HepG2 (cell line): ENCODE measurements at regions not wholly inside any gene's neighbourhood (a gene's known extent, or its start where the extent isn't known, plus 50 kb on each side); places are given as distances from the start of the nearest gene placed in this dataset.

Experiments
- ATAC-seq: fragments of 200-7000 bp; cut with Tn5 transposase; 3 replicates; pipeline ENCODE4 v1.9.1; 2020; ENCODE audit warnings: mild to moderate bottlenecking, moderate library complexity
- BruUV-seq: library from RNA; stranded (reverse); fragments of 400-500 nt; replicated peaks from 2 replicates; lab custom pipeline; 2021; lab: Mats Ljungman, UMichigan
- CTCF ChIA-PET: fragments of 300-600 bp; formaldehyde crosslinking; extraction: SDS; loops from one replicate; lab custom pipeline; 2021; ENCODE audit warnings: low total read pairs, inconsistent platforms, low intra/inter-chr PET ratio; lab: Yijun Ruan, JAX
- POLR2A ChIA-PET: fragments of 350-600 bp; sonication (Branson Sonifier 250); formaldehyde crosslinking; loops from one replicate; lab custom pipeline; 2020; ENCODE audit warnings: antibody characterized with exemption, inconsistent platforms; lab: Yijun Ruan, JAX
- DNase-seq: peaks from one replicate; pipeline ENCODE4 v3.0.0-alpha.2; 2015; ENCODE audit warnings: low spot score
- FAIRE-seq: peaks from 3 replicates; lab custom pipeline; 2011; peaks lifted over from hg19 to GRCh38; lab: Jason Lieb, UNC
- H2AFZ ChIP-seq: one replicate; pipeline ENCODE4 v1.6.1; 2011; ENCODE audit warnings: low read length, inconsistent platforms
- H3K27ac ChIP-seq: fragments of 300-600 bp; 3 replicates; pipeline ENCODE4 v1.8.0; 2011; ENCODE audit warnings: mixed run types, mild to moderate bottlenecking, mixed read lengths, low read length, inconsistent platforms; ENCODE audit not compliant: insufficient read depth; ENCODE audit errors: extremely low read length
- H3K27me3 ChIP-seq, 2 experiments: fragments of 200-600 bp in 1 of 2; 2 replicates in 1 of 2; 3 replicates in 1 of 2; pipeline versions ENCODE4 v1.6.0 to v1.8.0; 2011; ENCODE audit warnings: low read length in 2 of 2, mild to moderate bottlenecking in 2 of 2, moderate library complexity in 2 of 2, inconsistent platforms in 1 of 2; ENCODE audit not compliant: insufficient read depth in 2 of 2, control insufficient read depth in 1 of 2
- H3K36me3 ChIP-seq, 2 experiments: fragments of 200-600 bp in 1 of 2; replicated peaks in 1 of 2; 2 replicates in 1 of 2; 3 replicates in 1 of 2; pipeline versions ENCODE4 v1.5.1 to v1.8.0; 2011; ENCODE audit warnings: low read length in 2 of 2, inconsistent platforms in 1 of 2; ENCODE audit not compliant: insufficient read depth in 2 of 2, control insufficient read depth in 1 of 2
- H3K4me1 ChIP-seq: 2 replicates; pipeline ENCODE4 v1.5.1; 2012; ENCODE audit warnings: low read length, inconsistent platforms; ENCODE audit not compliant: insufficient read depth
- H3K4me2 ChIP-seq: 2 replicates; pipeline ENCODE4 v1.6.0; 2011; ENCODE audit warnings: low read depth, low read length, inconsistent platforms
- H3K4me3 ChIP-seq, 3 experiments: fragments of 200-600 bp in 1 of 3; sonication (generic), shearing (Covaris generic) in 1 of 3; replicated peaks in 1 of 3; 2 replicates each; pipeline ENCODE4 v1.5.1; 2011 to 2016; ENCODE audit warnings: low read length in 3 of 3, inconsistent platforms in 2 of 3, low read depth in 2 of 3, mild to moderate bottlenecking in 2 of 3, control low read depth in 1 of 3, mixed read lengths in 1 of 3; ENCODE audit not compliant: insufficient read depth in 1 of 3
- H3K79me2 ChIP-seq: one replicate; pipeline ENCODE4 v1.6.1; 2011; ENCODE audit warnings: low read length, inconsistent platforms; ENCODE audit not compliant: insufficient read depth
- H3K9ac ChIP-seq: 2 replicates; pipeline ENCODE4 v1.6.0; 2011; ENCODE audit warnings: mild to moderate bottlenecking, low read depth, low read length, inconsistent platforms; ENCODE audit not compliant: insufficient read depth
- H3K9me3 ChIP-seq: 2 replicates; pipeline ENCODE4 v1.5.1; 2012; ENCODE audit warnings: mild to moderate bottlenecking, low read length
- H4K20me1 ChIP-seq: 2 replicates; pipeline ENCODE4 v1.6.0; 2011; ENCODE audit warnings: inconsistent platforms, mild to moderate bottlenecking, low read length, moderate library complexity; ENCODE audit not compliant: insufficient read depth
- CENPBD1 ChIP-seq: sonication (generic); formaldehyde crosslinking; IDR thresholded peaks from 2 replicates; pipeline ENCODE4 v1.8.0; 2022; ENCODE audit warnings: missing genetic modification reagents, low read depth, mild to moderate bottlenecking, borderline replicate concordance
- E2F5 ChIP-seq: sonication (generic); formaldehyde crosslinking; conservative IDR thresholded peaks from 2 replicates; pipeline ENCODE4 v1.4.0; 2020; ENCODE audit warnings: missing genetic modification reagents
- GLMP ChIP-seq: sonication (generic); formaldehyde crosslinking; IDR thresholded peaks from 2 replicates; pipeline ENCODE4 v1.9.0; 2021; ENCODE audit warnings: missing genetic modification reagents, mild to moderate bottlenecking, borderline replicate concordance
- RAD21 ChIP-seq: fragments of 450-650 bp; formaldehyde crosslinking; IDR thresholded peaks from 2 replicates; pipeline ENCODE4 v1.5.0; 2020; ENCODE audit warnings: mild to moderate bottlenecking
- RXRB ChIP-seq: IDR thresholded peaks from 2 replicates; pipeline ENCODE4 v1.6.1; 2016; ENCODE audit warnings: borderline replicate concordance, missing genetic modification reagents, missing compliant biosample characterization
- ZNF280D ChIP-seq: sonication (generic); formaldehyde crosslinking; IDR thresholded peaks from 2 replicates; pipeline ENCODE4 v1.5.1; 2020; ENCODE audit warnings: mild to moderate bottlenecking, missing genetic modification reagents
- ZNF362 ChIP-seq: sonication (generic); formaldehyde crosslinking; IDR thresholded peaks from 2 replicates; pipeline ENCODE4 v1.4.0; 2020; ENCODE audit warnings: missing genetic modification reagents, mild to moderate bottlenecking, borderline replicate concordance
- ZNF460 ChIP-seq: sonication (generic); formaldehyde crosslinking; IDR thresholded peaks from 2 replicates; pipeline ENCODE4 v1.5.1; 2020; ENCODE audit warnings: missing genetic modification reagents, mild to moderate bottlenecking, borderline replicate concordance
- WGBS: methylation state at CpG from one replicate; pipeline ENCODE4 v1.1.6; 2017; ENCODE audit warnings: low lambda C conversion rate; 5-methylcytosine and 5-hydroxymethylcytosine counted together
- in situ Hi-C: cut with HindIII; loops from 2 replicates; pipeline ENCODE4 v1.10.0; 2017; ENCODE audit warnings: low pct_unique_long_range_greater_than_20kb; ENCODE audit not compliant: extremely low pct_ligation_motif_present
- intact Hi-C: fragments of 100-400 bp; cut with micrococcal nuclease; formaldehyde crosslinking; loops from one replicate; pipeline ENCODE4 v1.10.0; 2022; ENCODE audit not compliant: unreplicated experiment

- no peaks in the 10 kb centered on the region for H3K9me3 ChIP-seq
- CTCF ChIA-PET = no interaction called here
- no peak overlapping the region for H3K4me3 ChIP-seq
- no peak overlapping the region for H3K4me2 ChIP-seq
- H3K4me1 ChIP-seq = no peaks in the 10 kb centered on the region
- ATAC-seq = no peak
- no peak for DNase-seq
- in situ Hi-C loops = no loop called here
- no peak overlapping the region for H2AFZ ChIP-seq
- no peak overlapping the region for H3K9ac ChIP-seq
- no peak for FAIRE-seq
- 3% methylated on average over 2 of the region's 2 CpGs for WGBS
- no TSS peak for BruUV-seq
- no peak for TF ChIP-seq E2F5
- no peak for TF ChIP-seq ZNF280D (CRISPR knock-in tag)
- no peak for TF ChIP-seq RAD21 (CRISPR knock-in tag)
- no peak for TF ChIP-seq GLMP (CRISPR knock-in tag)
- no peak for TF ChIP-seq CENPBD1 (CRISPR knock-in tag)
- no peak for TF ChIP-seq RXRB (CRISPR knock-in tag)
- TF ChIP-seq ZNF362 (CRISPR knock-in tag) = no peak
- no peak for TF ChIP-seq ZNF460 (CRISPR knock-in tag)
- TF ChIP-seq, all 625 proteins: peak for 0
- intact Hi-C loops = no loop called here
- POLR2A ChIA-PET = no interaction called here
- no peaks in the 10 kb centered on the region for H3K27me3 ChIP-seq
- no peaks in the 10 kb centered on the region; the same call in 1 of the 2 replicates for H4K20me1 ChIP-seq
- no peak overlapping the region for H3K27ac ChIP-seq
- H3K36me3 ChIP-seq = no peaks in the 10 kb centered on the region
- no peaks in the 10 kb centered on the region for H3K79me2 ChIP-seq
Observed at GRCh38 chr5:91495699-91496098, 112.6 kb upstream of the ARRDC3 start.
